ENCODE measurements at regions not wholly inside any gene's neighbourhood (a gene's known extent, or its start where the extent isn't known, plus 50 kb on each side); places are given as distances from the start of the nearest gene placed in this dataset.
"Not testable (repeated sequence)": the region's sequence is repeated elsewhere in the genome, so short reads cannot be mapped to it uniquely, and the experiment has no call there.

- DNase-seq (ENCODE audit: low read depth) = no peak
- TF ChIP-seq CTCF (conservative IDR thresholded peaks at IDR 0.05; ENCODE audit: low read depth, low read length) = no peak
- no peak overlapping the region for H3K4me3 ChIP-seq (ENCODE audit: low read depth, low read length)
Observed at GRCh38 chr9:34884747-34885189, 73.3 kb upstream of the PHF24 start.

- DNase-seq (ENCODE audit: low read depth) = no peak
Observed at GRCh38 chr9:34876096-34876495, 82.0 kb upstream of the PHF24 start.

GRCh38 chr9:34869390-34869789 is 88.7 kb upstream of the PHF24 start:
- no peak overlapping the region for H3K4me3 ChIP-seq (ENCODE audit: low read depth, low read length)
- peak; percentile 68 for TF ChIP-seq CTCF (conservative IDR thresholded peaks at IDR 0.05; ENCODE audit: low read depth, low read length)
- DNase-seq (ENCODE audit: low read depth) = peak; percentile 68

More at GRCh38 chr9:34876096-34876495, 82.0 kb upstream of the PHF24 start:
- H3K4me3 ChIP-seq (ENCODE audit: low read depth, low read length) = no peak overlapping the region
- TF ChIP-seq CTCF (conservative IDR thresholded peaks at IDR 0.05; ENCODE audit: low read depth, low read length) = no peak

GRCh38 chr9:34866614-34867013 is 91.5 kb upstream of the PHF24 start:
- no peak overlapping the region for H3K4me3 ChIP-seq (ENCODE audit: low read depth, low read length)
- DNase-seq (ENCODE audit: low read depth) = no peak
- TF ChIP-seq CTCF (conservative IDR thresholded peaks at IDR 0.05; ENCODE audit: low read depth, low read length) = no peak

GRCh38 chr9:34863426-34863825 is 94.7 kb upstream of the PHF24 start:
- no peak overlapping the region for H3K4me3 ChIP-seq (ENCODE audit: low read depth, low read length)
- no peak for TF ChIP-seq CTCF (conservative IDR thresholded peaks at IDR 0.05; ENCODE audit: low read depth, low read length)
- DNase-seq (ENCODE audit: low read depth) = no peak

GRCh38 chr9:34862836-34863235 is 95.2 kb upstream of the PHF24 start:
- no peak overlapping the region for H3K4me3 ChIP-seq (ENCODE audit: low read depth, low read length)
- no peak for DNase-seq (ENCODE audit: low read depth)
- no peak for TF ChIP-seq CTCF (conservative IDR thresholded peaks at IDR 0.05; ENCODE audit: low read depth, low read length)

GRCh38 chr9:34862043-34862442 is 96.0 kb upstream of the PHF24 start:
- DNase-seq (ENCODE audit: low read depth) = no peak
- no peak overlapping the region for H3K4me3 ChIP-seq (ENCODE audit: low read depth, low read length)
- TF ChIP-seq CTCF (conservative IDR thresholded peaks at IDR 0.05; ENCODE audit: low read depth, low read length) = no peak

GRCh38 chr9:34855016-34855415 is 103.1 kb upstream of the PHF24 start:
- not testable (repeated sequence) for H3K4me3 ChIP-seq (ENCODE audit: low read depth, low read length); DNase-seq (ENCODE audit: low read depth)

Data from choroid plexus epithelial cell (primary cell).